Heart left ventricle (tissue), 16 donors: ENCODE measurements at regions not wholly inside any gene's neighbourhood (a gene's known extent, or its start where the extent isn't known, plus 50 kb on each side); places are given as distances from the start of the nearest gene placed in this dataset.

Source experiments
- ATAC-seq, 4 donors: fragments of 200-7000 bp; cut with Tn5 transposase; one replicate each; pipeline ENCODE4 v1.9.1; 2020 to 2022; ENCODE audit warnings: moderate library complexity in 4 of 4, mild to moderate bottlenecking in 3 of 4, moderate number of reproducible peaks in 1 of 4
- DNase-seq, 5 donors: peaks; one replicate each; pipeline ENCODE4 v3.0.0-alpha.2; 2020
- H3K27ac ChIP-seq, 12 donors: fragments of 200-600 bp; sonication (generic) in 4 of 12; one replicate each; pipeline versions ENCODE4 v1.5.0 to v1.8.0; 2016 to 2022; ENCODE audit warnings: mild to moderate bottlenecking in 2 of 12
- H3K27me3 ChIP-seq, 9 donors: fragments of 200-600 bp; sonication (generic) in 2 of 9; one replicate each; pipeline versions ENCODE4 v1.5.1 to v1.8.0; 2016 to 2022; ENCODE audit warnings: mild to moderate bottlenecking in 3 of 9
- H3K36me3 ChIP-seq, 9 donors: fragments of 200-600 bp; sonication (generic) in 2 of 9; one replicate each; pipeline versions ENCODE4 v1.5.0 to v1.8.0; 2018 to 2022; ENCODE audit warnings: mild to moderate bottlenecking in 2 of 9
- H3K4me1 ChIP-seq, 12 donors: fragments of 200-600 bp; sonication (generic) in 4 of 12; one replicate each; pipeline versions ENCODE4 v1.5.0 to v1.8.0; 2016 to 2022; ENCODE audit warnings: mild to moderate bottlenecking in 3 of 12
- H3K4me3 ChIP-seq, 12 donors: fragments of 200-600 bp; sonication (generic) in 4 of 12; one replicate each; pipeline versions ENCODE4 v1.5.0 to v1.8.0; 2017 to 2022; ENCODE audit warnings: mild to moderate bottlenecking in 9 of 12, moderate library complexity in 4 of 12
- H3K9me3 ChIP-seq, 12 donors: fragments of 200-600 bp; sonication (generic) in 4 of 12; one replicate each; pipeline versions ENCODE4 v1.5.0 to v1.8.0; 2016 to 2022; ENCODE audit warnings: mild to moderate bottlenecking in 1 of 12
- POLR2A ChIP-seq, 2 donors: fragments of 450-650 bp; IDR thresholded peaks; one replicate each; pipeline ENCODE4 v1.6.1; 2017; ENCODE audit warnings: antibody characterized with exemption in 2 of 2, mild to moderate bottlenecking in 2 of 2, moderate library complexity in 2 of 2
- WGBS, 4 donors: extraction: QIAGEN DNeasy Blood & Tissue Kit in 2 of 4; methylation state at CpG; one replicate each; pipeline versions ENCODE4 v1.1.5 to v1.1.7; 2013 to 2018; 5-methylcytosine and 5-hydroxymethylcytosine counted together
- intact Hi-C, 10 donors: fragments of 100-400 bp; cut with DNase I; formaldehyde crosslinking; loops; one replicate each; pipeline versions ENCODE4 v1.11.1 to v1.14.2; 2022
- TF ChIP-seq, protein P1 (sequence below), 12 donors: fragments of 200-600 bp; sonication (generic) in 4 of 12; IDR thresholded peaks; one replicate each; pipeline versions ENCODE4 v1.5.0 to v1.8.0; 2018 to 2022; ENCODE audit warnings: antibody characterized with exemption in 12 of 12, mild to moderate bottlenecking in 5 of 12
- donor health status: ischemic (EF 13 %, LVEDD 7.1; RV severe dilation, severe dysfunction).
- donor health status: healthy with polysubstance abuse.
- donor health status: DM: no; HTN: yes; CAD: no.
- donor health status: DM: no; HTN: no; CAD: no.
- donor health status: ischemic (EF 25% LVEDD 6.9; RV normal size, moderate dysfunction).
- donor health status: ischemic (EF 25% LVEDD 5.7; RV mildly dilated, moderate dysfunction).
- donor health status: healthy.
- donor health status: DM: yes; HTN: yes; CAD: no.
- donor health status: ischemic (EF 35%, LVEDD 5.7; RV mildly dilated, moderate dysfunction).
- donor health status: nonischemic (EF 11% LVEDD 7.7; RV severe dilation, severe dysfunction).
- donor health status: DM: yes; HTN: yes; CAD: no.
- donor health status: PGD.
- donor health status: ischemic (EF 29% LVEDD 5.4; RV normal size, mild dysfunction).
- donor health status: nonischemic (EF 23%, LVEDD 6.1; RV moderate dilation, normal function).

- no peaks in the 10 kb centered on the region for H3K27me3 ChIP-seq
- ATAC-seq = no peak
- H3K9me3 ChIP-seq = peaks cover 0 to 2% (median 0%) of the 10 kb centered on the region in 12 donors
- H3K27ac ChIP-seq = no peak overlapping the region
- no peak overlapping the region for H3K4me3 ChIP-seq
- no peak for DNase-seq
- H3K4me1 ChIP-seq = no peaks in the 10 kb centered on the region
- TF ChIP-seq POLR2A (IDR thresholded peaks at IDR 0.05) = no peak
- TF ChIP-seq, protein P1, sequence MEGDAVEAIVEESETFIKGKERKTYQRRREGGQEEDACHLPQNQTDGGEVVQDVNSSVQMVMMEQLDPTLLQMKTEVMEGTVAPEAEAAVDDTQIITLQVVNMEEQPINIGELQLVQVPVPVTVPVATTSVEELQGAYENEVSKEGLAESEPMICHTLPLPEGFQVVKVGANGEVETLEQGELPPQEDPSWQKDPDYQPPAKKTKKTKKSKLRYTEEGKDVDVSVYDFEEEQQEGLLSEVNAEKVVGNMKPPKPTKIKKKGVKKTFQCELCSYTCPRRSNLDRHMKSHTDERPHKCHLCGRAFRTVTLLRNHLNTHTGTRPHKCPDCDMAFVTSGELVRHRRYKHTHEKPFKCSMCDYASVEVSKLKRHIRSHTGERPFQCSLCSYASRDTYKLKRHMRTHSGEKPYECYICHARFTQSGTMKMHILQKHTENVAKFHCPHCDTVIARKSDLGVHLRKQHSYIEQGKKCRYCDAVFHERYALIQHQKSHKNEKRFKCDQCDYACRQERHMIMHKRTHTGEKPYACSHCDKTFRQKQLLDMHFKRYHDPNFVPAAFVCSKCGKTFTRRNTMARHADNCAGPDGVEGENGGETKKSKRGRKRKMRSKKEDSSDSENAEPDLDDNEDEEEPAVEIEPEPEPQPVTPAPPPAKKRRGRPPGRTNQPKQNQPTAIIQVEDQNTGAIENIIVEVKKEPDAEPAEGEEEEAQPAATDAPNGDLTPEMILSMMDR (IDR thresholded peaks at IDR 0.05) = no peak
- WGBS, 4 donors = 45 to 72% (median 58%) methylated on average over 1 of the region's 1 CpG
- intact Hi-C loops = no loop called here
- H3K36me3 ChIP-seq = no peaks in the 10 kb centered on the region
Measured at GRCh38 chr4:136893573-136893972, 638.7 kb downstream of the PCDH18 start.

DNA sequence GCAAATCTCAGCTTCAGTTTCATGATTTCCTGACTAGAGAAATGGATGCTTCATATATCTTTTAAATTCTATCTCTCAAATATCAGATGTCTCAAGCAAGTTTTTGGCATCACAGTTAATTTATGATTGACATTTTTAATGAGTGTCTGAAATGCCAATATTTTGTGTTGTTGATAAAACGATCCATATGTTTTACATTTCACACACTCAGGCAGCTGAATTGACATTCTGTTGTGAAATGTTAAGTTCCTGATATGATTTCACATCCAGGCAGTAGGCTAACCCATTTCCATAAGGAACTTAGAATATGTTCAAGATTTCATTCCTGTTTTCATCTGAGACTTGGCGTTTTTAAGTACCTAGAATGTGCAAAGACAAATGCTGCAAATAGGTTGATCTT, 650.6 kb downstream of the PCDH18 start:
- Histone ChIP-seq H3K27me3 (no peaks in the 10 kb centered on the region), H3K4me1 (no peaks in the 10 kb centered on the region), H3K9me3 (no peaks in the 10 kb centered on the region), H3K27ac (no peak overlapping the region), H3K4me3 (no peak overlapping the region), H3K36me3 (no peaks in the 10 kb centered on the region)
- WGBS, 4 donors = 68 to 84% (median 76%) methylated on average over 2 of the region's 2 CpGs
- no peak for ATAC-seq
- intact Hi-C loops = no loop called here
- TF ChIP-seq, protein P1 (IDR thresholded peaks at IDR 0.05) = no peak
- TF ChIP-seq POLR2A (IDR thresholded peaks at IDR 0.05) = no peak
- DNase-seq = no peak

- no peaks in the 10 kb centered on the region for H3K36me3 ChIP-seq
- intact Hi-C loops = no loop called here
- H3K9me3 ChIP-seq = no peaks in the 10 kb centered on the region
- H3K4me3 ChIP-seq = no peak overlapping the region
- ATAC-seq (no peak), DNase-seq (no peak)
- no peaks in the 10 kb centered on the region for H3K4me1 ChIP-seq
- no peak overlapping the region for H3K27ac ChIP-seq
- no peak for TF ChIP-seq POLR2A (IDR thresholded peaks at IDR 0.05)
- TF ChIP-seq, protein P1 (IDR thresholded peaks at IDR 0.05) = no peak
- WGBS, 4 donors = 53 to 55% (median 54%) methylated on average over 1 of the region's 1 CpG
- no peaks in the 10 kb centered on the region for H3K27me3 ChIP-seq
Measured at GRCh38 chr4:136873555-136873954, 658.7 kb downstream of the PCDH18 start.

DNA sequence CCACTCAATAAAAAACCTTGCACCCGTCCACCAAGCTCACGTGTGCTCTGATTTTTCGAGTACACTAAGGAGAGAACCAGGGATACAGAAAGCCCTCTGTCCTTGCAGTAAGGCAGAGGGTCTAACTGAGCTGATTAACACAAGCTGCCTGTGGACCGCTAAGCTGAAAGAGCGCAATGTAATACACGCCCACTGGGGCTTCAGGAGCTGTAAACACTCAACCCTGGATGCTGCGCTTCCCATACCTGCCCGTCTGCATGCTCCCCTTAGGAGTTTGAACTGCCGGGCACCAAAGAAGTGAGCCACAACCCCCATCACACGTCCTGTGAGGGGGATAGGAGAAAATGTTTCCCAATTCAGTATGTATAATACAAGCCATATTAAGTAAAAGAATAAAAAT, 664.8 kb downstream of the PCDH18 start:
- no peak for DNase-seq
- no peak for TF ChIP-seq POLR2A (IDR thresholded peaks at IDR 0.05)
- Histone ChIP-seq H3K27me3 (no peaks in the 10 kb centered on the region), H3K36me3 (no peaks in the 10 kb centered on the region), H3K4me1 (no peaks in the 10 kb centered on the region), H3K27ac (no peak overlapping the region), H3K9me3 (no peaks in the 10 kb centered on the region), H3K4me3 (no peak overlapping the region)
- WGBS, 4 donors = 81 to 89% (median 86%) methylated on average over 10 of the region's 10 CpGs
- intact Hi-C loops = no loop called here
- no peak for ATAC-seq

GRCh38 chr4:136865526-136865925, 666.8 kb downstream of the PCDH18 start:
- H3K27ac ChIP-seq = no peak overlapping the region

More at GRCh38 chr4:136865526-136865925, 666.8 kb downstream of the PCDH18 start:
- Histone ChIP-seq H3K36me3 (no peaks in the 10 kb centered on the region), H3K9me3 (no peaks in the 10 kb centered on the region), H3K27me3 (no peaks in the 10 kb centered on the region), H3K4me3 (no peak overlapping the region), H3K4me1 (no peaks in the 10 kb centered on the region)
- DNase-seq (no peak), ATAC-seq (no peak)
- intact Hi-C loops = no loop called here
- TF ChIP-seq, protein P1 (IDR thresholded peaks at IDR 0.05) = no peak
- no peak for TF ChIP-seq POLR2A (IDR thresholded peaks at IDR 0.05)
- WGBS, 4 donors = 50 to 71% (median 68%) methylated on average over 2 of the region's 2 CpGs
